BJ (cell line): ENCODE measurements at regions not wholly inside any gene's neighbourhood (a gene's known extent, or its start where the extent isn't known, plus 50 kb on each side); places are given as distances from the start of the nearest gene placed in this dataset.
"Not testable (repeated sequence)": the region's sequence is repeated elsewhere in the genome, so short reads cannot be mapped to it uniquely, and the experiment has no call there.

ENCODE experiments used
- CTCF ChIA-PET: fragments of 350-600 bp; formaldehyde crosslinking; extraction: SDS; loops from one replicate; lab custom pipeline; 2021; ENCODE audit warnings: antibody characterized with exemption, inconsistent platforms; lab: Yijun Ruan, JAX
- POLR2A ChIA-PET: fragments of 300-600 bp; sonication (Branson Sonifier 250); formaldehyde crosslinking; extraction: SDS; loops from one replicate; lab custom pipeline; 2021; ENCODE audit warnings: antibody characterized with exemption; lab: Charles Lee
- DNase-seq: peaks from one replicate; pipeline ENCODE4 v3.0.0-alpha.2; 2011; ENCODE audit warnings: low read depth
- H3K27me3 ChIP-seq: 2 replicates; pipeline ENCODE4 v1.6.0; 2011; ENCODE audit warnings: low read length; ENCODE audit not compliant: control insufficient read depth, insufficient read depth
- H3K36me3 ChIP-seq: 2 replicates; pipeline ENCODE4 v1.5.1; 2011; ENCODE audit warnings: low read length; ENCODE audit not compliant: control insufficient read depth, insufficient read depth
- H3K4me3 ChIP-seq: 2 replicates; pipeline ENCODE4 v1.5.1; 2011; ENCODE audit warnings: low read depth, mild to moderate bottlenecking, control low read depth, low read length
- TF ChIP-seq, protein P1 (sequence below): IDR thresholded peaks from 2 replicates; pipeline ENCODE4 v1.5.1; 2011; ENCODE audit warnings: low read depth, mild to moderate bottlenecking, control low read depth, inconsistent platforms, low read length, moderate library complexity; ENCODE audit not compliant: insufficient read depth

DNA sequence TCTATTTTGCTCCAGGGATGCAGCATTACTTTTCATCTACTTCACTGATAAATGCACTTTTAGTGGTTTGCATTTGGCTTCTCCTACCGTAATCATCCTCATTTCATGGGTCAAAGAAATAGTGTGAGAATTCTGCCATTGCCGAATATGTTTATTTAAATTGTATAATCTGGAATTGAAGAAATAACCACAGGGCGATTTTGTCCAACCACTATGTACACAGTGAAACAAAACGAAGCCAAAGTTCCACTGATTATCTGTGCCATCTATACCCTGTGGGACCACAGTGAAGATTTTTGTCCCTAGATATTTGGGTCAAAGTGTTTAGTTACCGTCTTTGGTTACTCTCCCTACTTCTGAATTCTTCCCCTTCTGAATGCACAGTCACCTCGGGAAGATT, 888.6 kb upstream of the NRXN1 start:
- CTCF ChIA-PET: no interaction called here
- Histone ChIP-seq H3K36me3 (no peaks in the 10 kb centered on the region), H3K4me3 (no peak overlapping the region), H3K27me3 (no peaks in the 10 kb centered on the region)
- TF ChIP-seq, protein P1, sequence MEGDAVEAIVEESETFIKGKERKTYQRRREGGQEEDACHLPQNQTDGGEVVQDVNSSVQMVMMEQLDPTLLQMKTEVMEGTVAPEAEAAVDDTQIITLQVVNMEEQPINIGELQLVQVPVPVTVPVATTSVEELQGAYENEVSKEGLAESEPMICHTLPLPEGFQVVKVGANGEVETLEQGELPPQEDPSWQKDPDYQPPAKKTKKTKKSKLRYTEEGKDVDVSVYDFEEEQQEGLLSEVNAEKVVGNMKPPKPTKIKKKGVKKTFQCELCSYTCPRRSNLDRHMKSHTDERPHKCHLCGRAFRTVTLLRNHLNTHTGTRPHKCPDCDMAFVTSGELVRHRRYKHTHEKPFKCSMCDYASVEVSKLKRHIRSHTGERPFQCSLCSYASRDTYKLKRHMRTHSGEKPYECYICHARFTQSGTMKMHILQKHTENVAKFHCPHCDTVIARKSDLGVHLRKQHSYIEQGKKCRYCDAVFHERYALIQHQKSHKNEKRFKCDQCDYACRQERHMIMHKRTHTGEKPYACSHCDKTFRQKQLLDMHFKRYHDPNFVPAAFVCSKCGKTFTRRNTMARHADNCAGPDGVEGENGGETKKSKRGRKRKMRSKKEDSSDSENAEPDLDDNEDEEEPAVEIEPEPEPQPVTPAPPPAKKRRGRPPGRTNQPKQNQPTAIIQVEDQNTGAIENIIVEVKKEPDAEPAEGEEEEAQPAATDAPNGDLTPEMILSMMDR: no peak
- POLR2A ChIA-PET: no interaction called here
- DNase-seq: no peak

DNA sequence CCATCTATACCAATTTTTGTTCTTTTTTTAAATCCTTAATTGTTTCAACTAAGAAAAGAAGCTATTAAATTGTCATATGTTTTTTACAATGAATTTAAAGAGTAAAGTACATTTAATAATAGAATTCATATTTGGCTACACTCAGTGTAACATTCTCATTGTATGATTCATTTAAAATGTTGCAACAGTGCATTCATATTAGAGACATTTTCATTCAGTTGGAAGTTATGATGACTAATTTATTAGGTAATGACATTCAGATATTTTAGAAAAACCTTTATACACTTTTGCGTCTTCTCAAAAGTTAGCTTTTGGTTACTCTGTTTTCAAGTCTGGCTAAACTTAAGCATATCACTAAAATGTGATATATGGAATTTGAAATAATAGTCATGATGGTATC, 887.5 kb upstream of the NRXN1 start:
- ChIA-PET CTCF (no interaction called here), POLR2A (no interaction called here)
- TF ChIP-seq, protein P1: no peak
- H3K27me3 ChIP-seq: no peaks in the 10 kb centered on the region
- DNase-seq: no peak
- H3K4me3 ChIP-seq: no peak overlapping the region
- H3K36me3 ChIP-seq: no peaks in the 10 kb centered on the region

DNA sequence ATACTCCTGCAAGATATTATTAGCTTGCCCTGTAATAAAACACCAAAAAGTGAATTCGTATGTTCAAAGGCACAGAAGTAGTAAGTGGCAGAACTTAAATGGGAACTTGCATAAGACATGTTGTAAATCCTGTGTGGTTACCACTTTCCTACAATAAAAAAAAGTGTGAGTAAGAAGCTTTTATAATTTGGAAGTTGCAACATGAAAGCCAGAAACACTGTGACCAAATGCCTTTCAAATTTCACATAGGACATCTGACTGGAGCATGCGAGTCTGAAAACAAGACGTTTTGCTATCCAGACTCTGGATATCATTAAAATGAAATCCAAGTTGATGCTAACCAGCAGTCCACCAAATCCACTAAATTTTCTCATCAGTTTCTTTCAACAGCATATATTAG, 886.2 kb upstream of the NRXN1 start:
- no peak overlapping the region for H3K4me3 ChIP-seq
- TF ChIP-seq, protein P1: no peak
- H3K36me3 ChIP-seq: no peaks in the 10 kb centered on the region
- H3K27me3 ChIP-seq: no peaks in the 10 kb centered on the region
- DNase-seq: no peak
- CTCF ChIA-PET: no interaction called here
- POLR2A ChIA-PET: no interaction called here

DNA sequence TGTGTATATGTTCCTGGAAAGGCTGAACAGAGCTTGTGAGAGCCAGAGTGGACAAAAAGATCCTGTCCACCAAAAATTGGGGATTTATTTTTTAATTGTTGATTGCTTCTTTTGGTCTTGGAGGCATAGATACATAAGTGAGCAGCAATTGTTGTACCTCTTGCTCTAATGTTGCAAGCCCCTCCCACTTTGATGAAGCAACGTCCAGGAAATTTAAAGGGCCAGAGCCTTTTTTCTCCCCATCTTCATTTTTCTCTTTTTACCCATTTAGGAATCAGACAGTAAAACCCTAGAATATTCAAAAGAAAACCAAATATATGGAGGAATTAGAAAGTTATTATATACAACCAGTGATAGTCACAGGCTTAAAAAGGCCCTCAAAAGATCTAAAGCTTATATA, 871.8 kb upstream of the NRXN1 start:
- ChIA-PET POLR2A (no interaction called here), CTCF (no interaction called here)
- TF ChIP-seq, protein P1: no peak
- Histone ChIP-seq H3K4me3 (no peak overlapping the region), H3K27me3 (no peaks in the 10 kb centered on the region), H3K36me3 (no peaks in the 10 kb centered on the region)
- no peak for DNase-seq

DNA sequence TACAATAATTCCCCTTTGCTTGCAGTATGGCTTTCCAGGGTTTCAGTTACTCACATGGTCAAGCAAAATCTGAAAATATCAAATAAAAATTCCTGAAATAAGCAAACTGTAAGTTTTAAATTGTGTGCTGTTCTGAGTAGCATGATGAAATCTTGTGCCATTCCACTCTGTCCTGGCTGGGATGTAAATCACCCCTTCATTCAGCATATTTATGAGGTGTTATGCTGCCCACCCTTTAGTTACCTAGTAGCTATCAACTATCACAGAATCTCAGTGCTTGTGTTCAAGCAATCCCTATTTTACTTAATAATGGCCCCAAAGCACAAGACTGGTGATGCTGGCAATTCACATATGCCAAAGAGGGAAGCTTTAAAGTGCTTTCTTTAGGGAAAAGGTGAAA, 867.7 kb upstream of the NRXN1 start:
- POLR2A ChIA-PET: no interaction called here

DNA sequence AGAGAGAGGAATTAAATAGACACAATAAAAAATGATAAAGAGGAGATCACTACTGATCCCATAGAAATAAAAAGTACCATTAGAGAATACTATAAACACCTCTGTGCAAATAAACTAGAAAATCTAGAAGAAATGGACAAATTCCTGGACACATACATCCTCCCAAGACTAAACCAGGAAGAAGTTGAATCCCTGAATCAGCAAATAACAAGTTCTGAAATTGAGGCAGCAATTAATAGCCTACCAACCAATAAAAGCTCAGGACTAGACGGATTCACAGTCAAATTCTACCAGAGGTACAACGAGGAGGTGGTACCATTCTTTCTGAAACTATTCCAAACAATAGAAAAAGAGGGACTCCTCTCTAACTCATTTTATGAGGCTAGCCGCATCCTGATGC, 862.7 kb upstream of the NRXN1 start:
- H3K27me3 ChIP-seq, POLR2A ChIA-PET, H3K36me3 ChIP-seq, DNase-seq, H3K4me3 ChIP-seq: not testable (repeated sequence)
- CTCF ChIA-PET: interaction anchor here (0.6 kb wide), 1 partner anchor 24 kb away, joined by 3 read pairs; no protein-coding TSS in a partner anchor

More for the DNA sequence above, 867.7 kb upstream of the NRXN1 start:
- TF ChIP-seq, protein P1: no peak
- Histone ChIP-seq H3K4me3 (no peak overlapping the region), H3K36me3 (no peaks in the 10 kb centered on the region), H3K27me3 (no peaks in the 10 kb centered on the region)
- CTCF ChIA-PET: no interaction called here
- no peak for DNase-seq
